HG03135 (cell line): ENCODE measurements at regions not wholly inside any gene's neighbourhood (a gene's known extent, or its start where the extent isn't known, plus 50 kb on each side); places are given as distances from the start of the nearest gene placed in this dataset.

ENCODE experiments used
- ATAC-seq: cut with Tn5 transposase; IDR thresholded peaks from one replicate; pipeline ENCODE4 v1.9.1; 2021; ENCODE audit warnings: mild to moderate bottlenecking, moderate library complexity; ENCODE audit not compliant: unreplicated experiment

DNA sequence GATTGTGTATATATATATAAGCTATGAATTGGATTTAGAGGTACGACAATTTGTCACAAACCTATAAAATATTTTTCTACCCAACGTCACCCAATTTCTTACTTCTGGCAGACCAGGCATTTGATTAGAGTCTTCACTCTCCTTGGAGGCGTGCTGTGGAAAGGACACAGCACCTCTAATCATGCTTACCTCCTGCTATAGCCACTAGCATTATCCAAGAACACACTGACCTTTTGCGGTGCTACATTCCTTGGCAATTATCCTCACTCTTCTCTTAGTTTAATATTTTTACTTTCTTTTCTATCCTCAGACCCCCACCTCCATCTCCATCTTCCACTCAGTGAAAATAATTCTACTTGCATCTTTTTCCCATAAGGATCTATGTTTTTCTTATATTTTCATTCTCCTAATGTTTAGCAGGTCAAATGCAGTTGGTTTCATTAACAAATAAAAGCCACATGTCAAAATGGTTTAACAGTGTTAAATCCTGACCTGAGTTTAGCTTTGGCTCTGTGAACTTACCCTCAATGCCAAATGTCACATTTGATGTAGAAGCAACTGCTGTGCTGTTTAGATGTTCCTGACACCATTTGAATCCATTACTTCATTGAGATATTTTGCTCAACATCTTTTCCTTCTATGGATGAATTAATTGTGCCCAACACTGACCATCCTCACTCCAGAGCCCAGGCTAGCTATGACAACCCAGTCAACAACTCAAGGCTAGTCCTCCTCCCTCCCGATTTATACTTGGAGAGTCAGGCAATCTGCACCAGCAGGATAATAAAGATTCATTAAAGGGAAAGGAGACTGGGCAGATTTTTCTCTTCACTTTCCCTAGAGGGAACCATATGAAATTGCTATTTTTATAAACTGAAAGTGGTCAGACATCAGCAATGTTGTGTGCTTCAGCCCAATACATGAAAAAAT is 240.5 kb downstream of the MREG start:
- no peak for ATAC-seq

DNA sequence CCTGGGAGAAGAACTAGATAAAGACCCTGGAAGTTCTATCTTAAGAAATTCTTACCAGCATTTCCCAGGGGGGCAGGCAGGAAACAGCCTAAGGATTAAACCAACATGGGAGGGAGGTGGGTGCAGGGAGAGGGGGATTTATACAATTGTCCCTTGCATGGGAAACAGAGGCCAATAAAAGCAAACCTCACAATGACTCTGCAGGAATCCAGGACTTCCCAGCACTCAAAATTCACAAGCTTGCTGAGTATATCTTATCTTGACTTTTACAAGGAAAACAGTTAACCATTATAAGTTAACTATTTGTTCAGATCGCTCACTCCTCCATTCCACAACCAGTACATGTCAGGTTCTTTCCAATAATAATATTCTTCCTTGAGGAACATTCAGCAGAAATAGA is 241.3 kb downstream of the MREG start:
- ATAC-seq = no peak

DNA sequence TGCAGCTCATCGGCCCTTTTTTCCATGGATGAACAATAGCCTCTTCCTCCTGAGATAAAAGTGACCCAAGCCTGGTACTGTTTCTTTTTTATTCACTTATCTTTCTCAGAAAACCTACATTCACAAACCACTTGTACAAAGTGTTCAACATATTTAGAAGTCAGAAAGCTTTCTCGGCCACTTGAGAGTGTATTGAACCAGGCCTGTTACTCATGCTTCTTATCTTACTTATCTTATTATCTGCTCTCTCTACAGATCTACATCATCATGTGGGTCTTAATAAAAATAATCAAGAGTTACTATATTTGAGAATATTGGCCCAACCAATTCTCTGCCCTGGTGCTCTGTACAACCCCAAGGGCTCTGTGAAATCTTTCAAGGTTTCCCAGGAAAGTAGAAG is 242.1 kb downstream of the MREG start:
- ATAC-seq = no peak

DNA sequence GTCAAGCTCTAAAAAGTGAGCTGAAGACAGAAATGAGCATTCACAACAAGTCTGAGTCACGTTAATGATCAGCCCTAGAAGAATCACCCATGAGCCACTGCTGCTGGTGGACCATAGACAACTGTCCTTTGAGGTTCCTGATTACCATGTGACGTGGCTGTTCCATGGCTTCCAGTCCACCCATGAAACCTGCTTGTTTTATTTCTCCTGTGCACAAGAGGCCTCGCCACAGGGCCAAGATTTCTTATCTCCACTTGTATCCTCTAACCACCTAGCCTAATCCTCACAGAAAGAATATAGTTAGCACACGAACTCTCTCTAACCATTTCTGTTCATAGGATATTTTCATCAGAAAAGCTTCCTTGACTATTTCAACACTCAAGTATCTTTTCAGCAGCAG is 242.7 kb downstream of the MREG start:
- no peak for ATAC-seq

DNA sequence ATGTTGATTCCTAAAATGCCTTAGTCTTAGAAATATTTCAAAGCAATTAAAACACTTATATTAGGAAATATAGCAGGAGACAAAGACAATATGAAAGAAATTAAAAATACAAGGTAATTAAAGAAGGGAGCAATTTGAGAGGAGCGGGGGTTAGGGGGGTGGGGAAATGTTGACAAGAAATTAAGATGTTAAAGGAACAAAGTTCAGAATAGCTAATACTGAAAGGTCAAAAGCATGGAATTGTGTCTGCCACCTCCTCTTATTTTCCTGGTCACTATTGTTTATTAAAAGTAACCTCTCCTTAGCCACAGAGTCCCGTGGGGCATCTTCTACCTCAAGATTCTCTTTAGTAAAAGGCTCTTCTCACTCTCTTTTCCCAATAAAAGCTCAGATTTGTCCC is 244.1 kb downstream of the MREG start:
- ATAC-seq = no peak

DNA sequence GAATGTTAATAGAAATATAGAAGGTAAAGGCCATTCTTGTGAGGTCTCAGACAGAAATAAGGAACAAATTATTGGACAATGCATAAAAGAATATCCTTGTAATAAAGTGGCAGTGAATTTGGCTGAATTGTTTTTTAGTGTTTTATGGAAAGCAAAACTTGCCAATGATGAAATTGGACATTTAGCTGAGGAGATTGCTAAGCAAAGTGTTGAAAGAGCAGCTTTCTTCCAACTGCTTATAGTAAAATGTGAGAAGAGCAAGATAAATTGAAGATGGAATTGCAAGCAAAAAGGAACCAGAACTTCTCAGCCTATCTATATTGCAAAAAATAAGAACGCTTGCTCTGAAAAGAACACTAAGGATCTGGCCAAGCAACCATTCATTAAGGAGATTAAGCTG is 245.7 kb downstream of the MREG start:
- no peak for ATAC-seq

DNA sequence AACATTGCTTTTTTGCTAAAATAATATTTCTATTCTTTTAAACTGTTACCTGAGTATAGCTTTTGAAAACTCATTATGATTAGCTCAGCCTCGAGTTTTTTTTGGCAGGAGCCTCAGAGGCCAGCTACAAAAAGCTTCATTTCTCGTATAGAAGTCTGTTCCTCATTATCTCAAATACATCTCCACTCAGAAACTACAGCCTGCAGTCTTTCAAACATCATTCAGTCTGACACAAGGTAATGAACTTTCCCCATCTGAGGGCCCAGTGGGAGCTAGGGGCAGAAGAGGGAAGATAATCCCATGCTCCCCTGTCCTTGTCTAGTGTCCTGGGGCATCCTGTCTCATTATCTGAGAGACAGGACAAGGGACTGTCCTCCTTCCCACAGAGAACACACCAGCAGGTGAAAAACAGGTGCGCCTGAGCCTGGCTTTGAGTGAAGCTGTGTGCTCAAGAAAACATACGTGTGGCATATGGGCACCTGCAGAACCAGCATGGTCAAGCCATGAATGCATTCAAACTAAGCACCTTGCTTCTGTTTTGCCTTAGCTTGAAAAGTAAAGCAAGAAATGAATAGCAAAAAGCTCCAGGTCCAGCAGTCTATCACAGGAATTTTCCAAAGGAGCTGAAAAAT is 247.5 kb downstream of the MREG start:
- no peak for ATAC-seq

DNA sequence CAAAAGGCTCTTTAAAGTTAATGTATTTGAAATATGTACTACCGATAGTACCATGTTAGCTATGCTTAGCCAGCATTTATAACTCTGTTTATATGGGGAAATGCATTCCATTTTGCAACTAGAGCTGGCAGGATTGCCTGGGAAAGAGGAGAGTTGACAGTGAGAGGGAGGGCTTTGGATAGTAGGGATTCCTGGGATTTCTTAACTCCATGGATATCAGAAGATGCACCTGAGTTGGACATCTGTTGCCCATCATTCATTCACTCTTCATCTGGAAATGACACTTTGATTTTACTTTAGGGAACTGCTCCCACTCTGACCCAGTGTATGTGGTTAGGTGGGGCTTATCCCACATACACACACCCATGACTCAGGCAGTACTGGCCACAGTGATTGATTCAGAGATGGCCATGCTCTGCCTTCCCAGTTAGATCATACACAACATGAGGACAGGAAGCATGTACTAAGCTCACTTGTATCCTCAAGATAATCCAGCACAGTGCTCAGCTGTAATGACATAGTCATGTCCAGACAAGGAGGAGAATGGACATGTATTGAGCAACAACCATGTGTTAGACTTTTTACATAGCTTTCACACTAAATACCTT is 248.8 kb downstream of the MREG start:
- no peak for ATAC-seq

DNA sequence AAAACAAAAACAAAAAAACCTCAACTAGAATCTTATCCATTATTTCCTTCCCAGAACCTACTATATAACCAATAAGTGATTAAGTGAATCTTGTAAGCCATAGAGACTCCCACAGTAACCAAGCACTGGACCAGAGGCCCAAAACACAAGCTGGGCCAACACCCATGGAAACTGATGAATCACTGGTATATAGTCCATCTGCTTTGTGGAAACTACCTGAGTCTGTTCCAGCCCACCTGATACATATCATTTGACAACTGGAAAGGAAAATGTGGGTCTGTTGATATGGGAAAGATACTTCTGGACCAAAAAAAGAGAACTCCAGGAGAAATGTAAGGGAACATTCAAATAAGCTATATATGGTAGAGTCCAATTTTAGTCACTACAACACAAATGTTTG is 252.8 kb downstream of the MREG start:
- no peak for ATAC-seq

DNA sequence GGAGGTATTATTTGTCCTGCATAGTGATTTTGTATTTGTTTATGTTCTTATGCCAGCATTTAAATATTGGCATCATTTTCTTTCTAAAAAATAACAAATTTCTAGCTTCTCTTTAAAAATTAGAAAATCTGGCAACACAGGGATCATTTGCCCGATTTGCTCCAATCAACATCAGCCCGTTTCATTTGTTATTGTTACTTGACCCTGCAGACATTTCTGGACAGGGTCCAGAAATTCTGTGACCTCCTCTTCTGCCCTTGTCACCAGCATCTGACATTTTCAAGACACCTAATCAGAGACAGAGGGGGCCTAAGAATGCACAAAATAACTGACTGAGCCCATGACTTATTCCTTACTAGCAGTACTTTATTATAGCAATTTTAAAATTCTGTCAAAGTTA is 253.3 kb downstream of the MREG start:
- no peak for ATAC-seq

DNA sequence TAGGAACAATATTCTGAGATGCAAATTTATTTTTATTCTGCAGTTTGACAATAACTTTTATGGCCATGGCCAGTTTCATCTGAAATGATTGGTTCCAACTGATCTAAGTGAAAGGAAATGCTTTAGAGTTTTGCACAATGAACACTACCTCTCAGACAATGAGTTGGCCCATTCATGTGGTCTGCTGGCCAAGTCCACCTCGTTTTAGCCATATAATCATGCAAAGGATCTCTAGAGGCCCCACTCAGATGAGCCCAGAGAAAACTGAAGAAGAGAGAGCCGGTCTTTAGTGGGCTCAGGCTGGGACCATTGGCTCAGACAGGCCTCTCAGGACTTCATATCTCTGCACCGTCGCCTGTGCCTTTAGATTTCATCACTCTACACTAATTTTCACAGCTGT is 254.7 kb downstream of the MREG start:
- no peak for ATAC-seq

DNA sequence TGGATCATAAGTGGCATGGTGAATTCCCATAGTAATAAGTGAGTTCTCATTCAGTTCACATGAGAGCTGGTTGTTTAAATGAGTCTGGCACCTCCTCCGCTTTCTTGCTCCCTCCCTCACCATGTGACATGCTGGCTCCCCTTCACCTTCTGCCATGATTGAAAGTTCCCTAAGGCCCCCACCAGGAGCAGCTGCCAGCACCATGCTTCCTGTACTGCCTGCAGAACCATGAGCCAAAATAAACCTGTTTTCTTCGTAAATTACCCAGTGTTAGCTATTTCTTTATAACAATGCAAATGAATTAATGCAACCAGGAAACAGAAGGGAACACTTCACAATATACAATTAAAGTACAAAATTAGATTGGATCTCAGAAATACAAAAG is 257.0 kb downstream of the MREG start:
- no peak for ATAC-seq

DNA sequence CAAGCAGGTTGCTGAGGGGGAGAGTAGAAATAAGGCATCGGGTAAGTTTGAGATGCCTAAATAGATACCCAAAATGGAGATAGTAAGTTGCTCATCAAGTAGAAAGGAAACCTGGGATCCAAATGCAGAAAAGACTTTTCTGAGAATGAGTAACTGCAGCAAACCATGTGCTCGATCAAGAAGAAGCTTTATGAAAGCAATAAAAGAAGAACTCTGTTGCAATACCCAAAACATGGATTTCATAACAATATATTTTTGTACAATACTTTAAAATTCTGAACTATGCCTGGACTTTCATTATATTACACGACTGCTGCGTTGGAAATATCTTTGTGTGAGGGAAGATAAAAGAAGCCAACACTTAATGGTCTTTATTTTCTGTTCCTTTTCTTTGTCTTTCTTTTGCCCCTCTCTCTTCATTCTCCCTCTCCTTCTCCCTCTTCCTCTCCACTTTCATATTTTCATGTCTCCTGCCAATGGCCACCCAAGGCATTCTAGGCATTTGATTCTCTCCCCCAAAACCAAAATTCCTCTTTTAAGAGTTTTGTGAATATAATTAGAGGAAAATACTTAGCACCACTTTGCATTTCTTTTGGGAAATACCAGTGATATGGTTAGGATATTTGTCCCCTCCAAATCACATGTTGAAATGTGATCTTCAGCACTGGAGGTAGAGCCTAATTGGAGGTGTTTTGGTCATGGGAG is 257.6 kb downstream of the MREG start:
- no peak for ATAC-seq

DNA sequence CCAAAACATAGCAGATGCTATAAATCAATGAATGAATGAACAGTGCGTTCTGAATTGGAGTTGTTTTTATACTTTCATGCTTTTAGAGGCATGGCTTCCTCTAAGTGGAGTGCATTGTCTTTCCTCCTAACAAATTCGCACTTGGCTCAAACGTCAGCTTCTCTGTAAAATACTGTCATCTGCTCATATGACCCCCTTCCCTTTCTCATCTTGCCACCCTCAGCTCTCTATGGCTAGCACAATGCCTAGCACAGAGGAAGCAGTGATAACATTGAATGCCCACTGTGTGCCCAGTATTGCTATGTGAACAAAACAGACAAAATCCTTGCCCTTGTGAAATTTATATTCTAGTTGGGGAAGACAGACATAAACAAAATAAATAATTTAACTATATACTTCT is 258.8 kb downstream of the MREG start:
- ATAC-seq = no peak

DNA sequence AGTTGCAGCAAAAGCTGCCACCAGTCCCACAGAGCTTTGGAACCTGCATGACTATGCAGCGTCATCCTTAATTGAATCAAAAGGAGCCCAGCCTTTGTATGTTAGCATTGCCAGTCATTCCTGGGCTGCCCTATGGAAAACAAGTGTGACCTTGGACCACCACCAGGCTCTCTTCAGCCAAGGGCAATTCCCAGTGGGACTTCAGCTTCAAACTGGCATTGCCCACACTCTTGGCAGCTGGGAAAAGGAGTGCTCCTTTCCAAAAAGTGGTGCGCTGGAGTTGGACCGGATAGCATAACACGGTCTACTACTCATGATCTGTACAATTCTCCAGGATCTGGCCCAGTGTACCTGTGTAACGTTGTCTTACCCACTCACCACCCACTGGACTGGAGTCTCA is 259.5 kb downstream of the MREG start:
- no peak for ATAC-seq

DNA sequence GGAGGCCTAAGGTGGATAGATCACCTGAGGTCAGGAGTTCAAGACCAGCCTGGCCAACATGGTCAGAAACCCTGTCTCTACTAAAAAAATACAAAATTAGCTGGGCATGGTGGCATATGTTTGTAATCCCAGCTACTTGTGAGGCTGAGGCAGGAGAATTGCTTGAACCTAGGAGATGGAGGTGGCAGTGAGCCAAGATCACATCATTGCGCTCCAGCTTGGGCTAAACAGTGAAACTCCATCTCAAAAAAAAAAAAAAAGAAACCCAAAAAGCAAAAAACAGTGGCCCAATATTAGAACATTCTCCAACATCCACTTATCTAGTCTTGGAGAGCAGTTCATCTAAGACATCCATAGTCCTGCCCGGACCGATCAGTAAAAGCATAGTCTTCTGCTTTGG is 260.4 kb downstream of the MREG start:
- no peak for ATAC-seq

DNA sequence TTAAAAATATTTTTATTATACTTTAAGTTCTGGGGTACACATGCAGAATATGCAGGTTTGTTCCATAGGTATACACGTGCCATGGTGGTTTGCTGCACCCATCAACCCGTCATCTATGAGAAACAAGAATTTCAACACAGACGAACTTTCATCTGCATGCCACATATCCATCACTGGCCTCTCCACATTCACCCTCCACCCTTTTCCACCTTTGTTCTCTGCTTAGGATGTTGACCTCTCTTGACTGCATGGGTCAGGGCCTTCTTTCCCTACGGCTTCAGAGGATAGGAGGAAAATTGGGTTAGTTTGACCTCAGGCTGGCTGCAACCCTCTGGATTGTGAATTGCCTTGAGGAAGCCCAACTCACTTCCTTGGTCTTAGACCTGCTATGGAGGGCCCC is 260.9 kb downstream of the MREG start:
- ATAC-seq = no peak

DNA sequence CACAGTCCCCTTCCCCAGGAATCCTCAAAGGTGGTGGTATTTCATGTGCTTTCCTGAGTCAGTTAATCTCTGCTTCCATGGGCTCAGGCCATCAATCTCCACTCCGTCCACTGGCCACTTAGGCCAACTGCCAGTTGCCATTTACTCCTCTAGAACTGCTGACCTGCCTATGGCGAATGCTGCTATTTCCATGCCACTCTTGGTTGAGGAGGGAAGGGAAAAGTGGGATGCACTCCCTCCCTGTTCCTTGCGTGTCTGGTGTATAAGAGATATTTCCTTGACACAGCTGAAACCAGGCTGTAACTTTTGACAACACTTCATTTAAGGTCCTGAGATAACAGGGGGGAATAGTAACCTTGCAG is 261.5 kb downstream of the MREG start:
- no peak for ATAC-seq

DNA sequence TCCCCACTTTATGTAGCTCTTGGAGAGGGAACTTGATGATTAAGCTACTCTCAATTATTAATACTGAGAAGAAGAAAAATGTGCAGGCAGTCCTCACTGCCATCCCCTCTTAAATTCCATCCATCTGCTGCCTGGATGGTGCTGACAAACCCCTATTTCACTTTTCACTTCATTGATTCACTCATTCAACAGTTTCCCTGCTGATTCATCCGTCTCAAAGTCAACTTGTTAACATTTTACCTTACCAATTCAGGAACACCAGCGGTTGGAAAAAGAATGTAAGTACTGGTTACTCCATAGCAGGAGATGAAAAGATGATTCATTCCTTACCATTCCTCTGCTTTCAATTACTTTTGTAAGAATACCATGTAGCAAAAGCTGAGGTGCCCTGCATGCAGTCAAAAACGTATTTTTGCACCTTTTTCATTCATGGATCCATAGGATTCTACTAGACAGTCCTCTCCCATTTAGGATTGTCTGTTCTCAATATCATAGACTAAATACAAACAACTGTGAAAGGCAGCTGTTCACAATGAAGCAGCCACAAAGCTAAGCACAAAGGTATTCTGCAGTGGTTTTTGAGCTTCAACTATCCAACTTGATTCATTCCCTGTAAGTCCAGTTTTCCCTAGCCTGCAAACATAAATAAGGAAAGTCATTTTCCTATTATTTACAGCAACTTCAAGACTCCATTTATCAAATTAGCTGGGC is 262.0 kb downstream of the MREG start:
- no peak for ATAC-seq

DNA sequence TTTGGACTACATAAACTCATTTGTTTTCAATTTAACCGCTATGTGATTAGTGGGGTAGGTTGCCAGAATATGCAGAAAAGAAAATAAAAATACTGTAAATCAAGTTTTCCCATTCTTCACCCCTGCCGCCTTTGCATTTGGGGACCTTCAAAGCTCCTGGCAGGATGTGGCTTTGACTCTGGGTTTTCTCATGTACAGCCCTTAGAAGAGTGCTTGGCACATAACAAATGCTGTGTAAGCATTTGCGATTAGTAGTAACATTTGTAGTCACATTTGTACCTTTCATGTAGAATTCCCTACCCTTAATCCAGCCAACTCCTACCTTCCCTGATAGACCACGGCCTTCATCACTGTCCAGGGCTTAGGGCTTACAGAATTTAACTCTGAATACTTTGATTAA is 262.6 kb downstream of the MREG start:
- ATAC-seq = no peak
